DND-41 (cell line): ENCODE measurements at regions not wholly inside any gene's neighbourhood (a gene's known extent, or its start where the extent isn't known, plus 50 kb on each side); places are given as distances from the start of the nearest gene placed in this dataset.

Experiments
- ATAC-seq: fragments of 200-7000 bp; cut with Tn5 transposase; 3 replicates; pipeline ENCODE4 v1.9.1; 2021; ENCODE audit warnings: low read depth; ENCODE audit not compliant: insufficient read depth
- DNase-seq: peaks from one replicate; pipeline ENCODE4 v3.0.0-alpha.2; 2020
- H2AFZ ChIP-seq: 2 replicates; pipeline ENCODE4 v1.6.0; 2012; ENCODE audit warnings: low read depth, low read length
- H3K27ac ChIP-seq: 2 replicates; pipeline ENCODE4 v1.5.1; 2012; ENCODE audit warnings: low read length, inconsistent platforms
- H3K27me3 ChIP-seq: fragments of 200-600 bp; sonication (generic); 2 replicates; pipeline ENCODE4 v1.6.0; 2012; ENCODE audit warnings: low read length, mild to moderate bottlenecking, inconsistent platforms; ENCODE audit not compliant: insufficient read depth, poor library complexity
- H3K36me3 ChIP-seq: 2 replicates; pipeline ENCODE4 v1.5.1; 2012; ENCODE audit warnings: low read length, inconsistent platforms; ENCODE audit not compliant: insufficient read depth
- H3K4me1 ChIP-seq: 2 replicates; pipeline ENCODE4 v1.5.1; 2012; ENCODE audit warnings: mild to moderate bottlenecking, low read length; ENCODE audit not compliant: insufficient read depth
- H3K4me2 ChIP-seq: 2 replicates; pipeline ENCODE4 v1.6.0; 2012; ENCODE audit warnings: mild to moderate bottlenecking, moderate library complexity, low read length, inconsistent platforms; ENCODE audit not compliant: insufficient read depth
- H3K4me3 ChIP-seq, 2 experiments: fragments of 200-600 bp in 1 of 2; shearing (Covaris generic) in 1 of 2; 2 replicates each; pipeline ENCODE4 v1.5.1; 2012 to 2016; ENCODE audit warnings: inconsistent platforms in 2 of 2, low read length in 2 of 2, mild to moderate bottlenecking in 2 of 2, low read depth in 1 of 2, moderate library complexity in 1 of 2
- H3K79me2 ChIP-seq: 2 replicates; pipeline ENCODE4 v1.6.0; 2012; ENCODE audit warnings: low read length, inconsistent platforms; ENCODE audit not compliant: insufficient read depth
- H3K9ac ChIP-seq: 2 replicates; pipeline ENCODE4 v1.6.0; 2012; ENCODE audit warnings: low read depth, mild to moderate bottlenecking, inconsistent platforms, low read length, moderate library complexity
- H3K9me3 ChIP-seq: 2 replicates; pipeline ENCODE4 v1.5.1; 2012; ENCODE audit warnings: low read length, moderate library complexity, mild to moderate bottlenecking, inconsistent platforms; ENCODE audit not compliant: insufficient read depth, severe bottlenecking
- H4K20me1 ChIP-seq: 2 replicates; pipeline ENCODE4 v1.6.0; 2012; ENCODE audit warnings: low read length; ENCODE audit not compliant: insufficient read depth
- CTCF ChIP-seq: IDR thresholded peaks from 2 replicates; pipeline ENCODE4 v1.5.1; 2012; ENCODE audit warnings: borderline replicate concordance, low read length, moderate library complexity, mild to moderate bottlenecking; ENCODE audit not compliant: poor library complexity, severe bottlenecking; ENCODE audit errors: extremely low read depth
- EZH2 ChIP-seq: IDR thresholded peaks from 3 replicates; pipeline ENCODE4 v1.6.1; 2012; ENCODE audit warnings: borderline replicate concordance, low read depth, mild to moderate bottlenecking, moderate library complexity, low read length, inconsistent platforms; ENCODE audit not compliant: severe bottlenecking

GRCh38 chr6:6811128-6812009 lies 222.8 kb downstream of the LY86 start:
- H2AFZ ChIP-seq: peak overlapping the region; percentile 43; the same call in 1 of the 2 replicates

DNA sequence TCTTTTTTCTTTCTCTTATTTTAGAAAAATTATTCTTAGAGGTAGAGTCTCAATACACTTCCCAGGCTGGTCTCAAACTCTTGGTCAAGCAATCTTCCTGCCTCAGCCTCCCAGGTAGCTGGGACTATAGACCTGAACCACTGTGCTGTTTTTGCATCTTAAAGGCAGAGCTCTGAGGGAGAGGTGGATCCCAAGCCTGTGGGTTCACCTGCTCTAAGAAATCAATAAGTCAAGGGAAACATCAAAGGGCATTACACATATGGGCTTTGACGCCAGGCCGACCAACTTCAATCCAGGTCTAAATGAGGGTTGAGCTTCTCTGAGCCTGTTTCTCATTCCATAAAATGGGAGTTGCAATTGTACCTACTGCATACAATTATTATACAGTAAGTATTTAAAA lies 223.9 kb downstream of the LY86 start:
- DNase-seq (no peak), ATAC-seq (no peak)
- Histone ChIP-seq H3K4me2 (no peak overlapping the region), H3K9ac (no peak overlapping the region), H4K20me1 (no peaks in the 10 kb centered on the region), H3K4me3 (no peak overlapping the region), H3K36me3 (no peaks in the 10 kb centered on the region), H3K79me2 (no peaks in the 10 kb centered on the region), H2AFZ (no peak overlapping the region), H3K27ac (no peak overlapping the region), H3K9me3 (no peaks in the 10 kb centered on the region), H3K4me1 (peaks cover 7% of the 10 kb centered on the region; the same call in 1 of the 2 replicates), H3K27me3 (no peaks in the 10 kb centered on the region)
- no peak for TF ChIP-seq CTCF
- no peak for TF ChIP-seq EZH2

More at GRCh38 chr6:6811128-6812009, 222.8 kb downstream of the LY86 start:
- H3K27ac ChIP-seq: no peak overlapping the region
- H3K4me2 ChIP-seq: peak overlapping the region; percentile 45; the same call in 1 of the 2 replicates
- H3K4me3 ChIP-seq: peak overlapping the region in 1 of 2 experiments; percentile 33; a peak in 1 of 4 replicates
- H3K79me2 ChIP-seq: no peaks in the 10 kb centered on the region
- DNase-seq (no peak), ATAC-seq (no peak)
- H3K9me3 ChIP-seq: no peaks in the 10 kb centered on the region
- no peaks in the 10 kb centered on the region for H3K36me3 ChIP-seq
- no peaks in the 10 kb centered on the region for H3K27me3 ChIP-seq
- H3K4me1 ChIP-seq: peaks cover 7% of the 10 kb centered on the region; the same call in 1 of the 2 replicates
- H3K9ac ChIP-seq: no peak overlapping the region
- TF ChIP-seq EZH2 (no peak), CTCF (no peak)
- H4K20me1 ChIP-seq: no peaks in the 10 kb centered on the region

GRCh38 chr6:6815732-6816131 lies 227.2 kb downstream of the LY86 start:
- Histone ChIP-seq H3K79me2 (no peaks in the 10 kb centered on the region), H3K27ac (no peak overlapping the region), H4K20me1 (no peaks in the 10 kb centered on the region), H2AFZ (no peak overlapping the region), H3K9ac (no peak overlapping the region), H3K4me1 (peaks cover 7% of the 10 kb centered on the region; the same call in 1 of the 2 replicates), H3K4me2 (no peak overlapping the region), H3K36me3 (no peaks in the 10 kb centered on the region), H3K4me3 (no peak overlapping the region), H3K27me3 (no peaks in the 10 kb centered on the region), H3K9me3 (no peaks in the 10 kb centered on the region)
- no peak for TF ChIP-seq EZH2
- TF ChIP-seq CTCF: no peak
- ATAC-seq: no peak
- DNase-seq: no peak
